Spleen (tissue), 11 donors: ENCODE measurements at regions not wholly inside any gene's neighbourhood (a gene's known extent, or its start where the extent isn't known, plus 50 kb on each side); places are given as distances from the start of the nearest gene placed in this dataset.

Experiments used
- DNase-seq: peaks from one replicate; pipeline ENCODE4 v3.0.0-alpha.2; 2020
- H3K27ac ChIP-seq, 8 donors: fragments of 200-600 bp; sonication (generic) in 7 of 8; 1 replicate in 4 of 8; 2 replicates in 4 of 8; pipeline versions ENCODE4 v1.5.0 to v1.8.0; 2016 to 2021; ENCODE audit warnings: inconsistent platforms in 4 of 8, mild to moderate bottlenecking in 4 of 8, moderate library complexity in 1 of 8
- H3K27me3 ChIP-seq, 7 donors: fragments of 200-600 bp; sonication (generic) in 6 of 7; replicated peaks in 1 of 7; 1 replicate in 4 of 7; 2 replicates in 3 of 7; pipeline versions ENCODE4 v1.5.0 to v1.8.0; 2016 to 2021; ENCODE audit warnings: inconsistent platforms in 3 of 7, mild to moderate bottlenecking in 1 of 7
- H3K36me3 ChIP-seq, 6 donors: fragments of 200-600 bp; sonication (generic) in 5 of 6; 1 replicate in 4 of 6; 2 replicates in 2 of 6; pipeline versions ENCODE4 v1.5.0 to v1.8.0; 2016 to 2021; ENCODE audit warnings: inconsistent platforms in 2 of 6
- H3K4me1 ChIP-seq, 6 donors: fragments of 200-600 bp; sonication (generic) in 5 of 6; 1 replicate in 3 of 6; 2 replicates in 3 of 6; pipeline versions ENCODE4 v1.5.0 to v1.8.0; 2016 to 2021; ENCODE audit warnings: inconsistent platforms in 3 of 6
- H3K4me3 ChIP-seq, 8 donors: fragments of 200-600 bp; sonication (generic) in 7 of 8; 1 replicate in 4 of 8; 2 replicates in 4 of 8; pipeline versions ENCODE4 v1.5.0 to v1.8.0; 2016 to 2021; ENCODE audit warnings: inconsistent platforms in 4 of 8, mild to moderate bottlenecking in 4 of 8, moderate library complexity in 2 of 8
- H3K9me3 ChIP-seq, 8 donors: fragments of 200-600 bp; sonication (generic) in 7 of 8; 1 replicate in 4 of 8; 2 replicates in 4 of 8; pipeline versions ENCODE4 v1.5.0 to v1.8.0; 2016 to 2021; ENCODE audit warnings: inconsistent platforms in 4 of 8
- CTCF ChIP-seq, 11 experiments: fragments of 200-600 bp in 7 of 11; fragments of 450-650 bp in 4 of 11; sonication (generic) in 4 of 11; IDR thresholded peaks in 8 of 11; conservative IDR thresholded peaks in 3 of 11; 1 replicate in 7 of 11; 2 replicates in 4 of 11; pipeline versions ENCODE4 v1.4.0 to v1.8.0; 2016 to 2021; ENCODE audit warnings: antibody characterized with exemption in 11 of 11, inconsistent platforms in 4 of 11, mild to moderate bottlenecking in 1 of 11
- POLR2A ChIP-seq, 3 donors: fragments of 450-650 bp; IDR thresholded peaks; one replicate each; pipeline ENCODE4 v1.5.1; 2017; ENCODE audit warnings: antibody characterized with exemption in 3 of 3, mild to moderate bottlenecking in 1 of 3
- POLR2AphosphoS5 ChIP-seq, 3 donors: sonication (generic); formaldehyde crosslinking; IDR thresholded peaks; one replicate each; pipeline ENCODE4 v1.5.1; 2017; ENCODE audit warnings: antibody characterized with exemption in 3 of 3
- WGBS, 5 donors: extraction: QIAGEN DNeasy Blood & Tissue Kit in 3 of 5; methylation state at CpG; one replicate each; pipeline versions ENCODE4 v1.1.5 to v1.1.7; 2013 to 2018; 5-methylcytosine and 5-hydroxymethylcytosine counted together
- intact Hi-C: fragments of 100-400 bp; cut with DNase I; formaldehyde crosslinking; loops from one replicate; pipeline ENCODE4 v1.15.0; 2023; ENCODE audit warnings: low total_unique reads
- donor health status: healthy with polysubstance abuse.
- donor health status: DM: no; HTN: no; CAD: no; lungs with moderate emphysema.
- donor health status: DM: no; HTN: no; CAD: no.
- donor health status: Bipolar disorder and iron deficiency.
- donor health status: healthy.
- donor health status: DM: no; HTN: no; CAD: no.
- donor health status: DM: yes; HTN: yes; CAD: no.

- 83 to 96% (median 85%) methylated on average over 4 of the region's 4 CpGs for WGBS, 5 donors
- H3K4me3 ChIP-seq: no peak overlapping the region
- no peaks in the 10 kb centered on the region for H3K36me3 ChIP-seq
- peaks cover 0 to 25% (median 6%) of the 10 kb centered on the region in 6 donors for H3K4me1 ChIP-seq
- H3K27ac ChIP-seq: no peak overlapping the region
- intact Hi-C loops: no loop called here
- H3K9me3 ChIP-seq: no peaks in the 10 kb centered on the region
- TF ChIP-seq CTCF (IDR thresholded peaks at IDR 0.05 in 8 of 11, conservative IDR thresholded peaks at IDR 0.05 in 3 of 11): no peak
- TF ChIP-seq POLR2A (IDR thresholded peaks at IDR 0.05): no peak
- TF ChIP-seq POLR2AphosphoS5 (IDR thresholded peaks at IDR 0.05): no peak
- no peak for DNase-seq
- peaks cover 0 to 4% (median 0%) of the 10 kb centered on the region in 7 donors for H3K27me3 ChIP-seq
Observed at GRCh38 chr3:72041076-72041475, 256.1 kb upstream of the PROK2 start.

DNA sequence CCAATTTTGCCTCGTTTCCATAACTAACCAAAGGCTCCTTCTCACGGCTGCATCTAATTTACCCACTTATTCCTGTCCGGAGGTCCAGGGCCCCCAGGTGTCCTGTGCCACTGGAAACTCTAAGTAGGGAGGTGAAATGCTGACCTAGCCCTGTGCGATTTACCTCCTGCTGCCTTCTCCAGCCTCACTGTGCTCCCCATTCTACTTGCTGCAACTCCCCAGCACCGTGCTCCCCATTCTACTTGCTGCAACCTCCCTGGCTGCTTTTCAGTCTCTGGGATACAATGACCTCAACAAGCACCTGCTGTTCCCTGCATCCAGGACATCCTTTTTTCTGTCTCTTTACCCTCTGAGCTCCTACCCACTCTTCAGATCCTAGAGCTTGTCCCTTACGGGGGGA, 254.7 kb upstream of the PROK2 start:
- Histone ChIP-seq H3K4me3 (no peak overlapping the region), H3K4me1 (peaks cover 0 to 25% (median 6%) of the 10 kb centered on the region in 6 donors), H3K27me3 (peaks cover 0 to 4% (median 0%) of the 10 kb centered on the region in 7 donors), H3K27ac (no peak overlapping the region), H3K36me3 (no peaks in the 10 kb centered on the region), H3K9me3 (no peaks in the 10 kb centered on the region)
- DNase-seq: no peak
- TF ChIP-seq POLR2AphosphoS5 (IDR thresholded peaks at IDR 0.05) (no peak), POLR2A (IDR thresholded peaks at IDR 0.05) (no peak), CTCF (IDR thresholded peaks at IDR 0.05 in 8 of 11, conservative IDR thresholded peaks at IDR 0.05 in 3 of 11) (no peak)
- WGBS, 5 donors: 80 to 97% (median 94%) methylated on average over 6 of the region's 6 CpGs
- intact Hi-C loops: no loop called here

GRCh38 chr3:72036899-72037298, 252.0 kb upstream of the PROK2 start:
- TF ChIP-seq POLR2A (IDR thresholded peaks at IDR 0.05) (no peak), CTCF (IDR thresholded peaks at IDR 0.05 in 8 of 11, conservative IDR thresholded peaks at IDR 0.05 in 3 of 11) (no peak), POLR2AphosphoS5 (IDR thresholded peaks at IDR 0.05) (no peak)
- H3K9me3 ChIP-seq: no peaks in the 10 kb centered on the region
- no peaks in the 10 kb centered on the region for H3K36me3 ChIP-seq
- peaks cover 0 to 17% (median 7%) of the 10 kb centered on the region in 6 donors for H3K4me1 ChIP-seq
- intact Hi-C loops: no loop called here
- H3K27ac ChIP-seq: no peak overlapping the region
- no peak overlapping the region for H3K4me3 ChIP-seq
- 53 to 74% (median 61%) methylated on average over 1 of the region's 1 CpG for WGBS, 5 donors
- H3K27me3 ChIP-seq: peaks cover 0 to 4% (median 0%) of the 10 kb centered on the region in 7 donors
- DNase-seq: no peak

- WGBS, 5 donors: 87 to 90% (median 89%) methylated on average over 3 of the region's 3 CpGs
- intact Hi-C loops: no loop called here
- no peaks in the 10 kb centered on the region for H3K36me3 ChIP-seq
- TF ChIP-seq POLR2AphosphoS5 (IDR thresholded peaks at IDR 0.05) (no peak), CTCF (IDR thresholded peaks at IDR 0.05 in 8 of 11, conservative IDR thresholded peaks at IDR 0.05 in 3 of 11) (no peak), POLR2A (IDR thresholded peaks at IDR 0.05) (no peak)
- H3K27ac ChIP-seq: no peak overlapping the region
- DNase-seq: no peak
- peaks cover 0 to 28% (median 12%) of the 10 kb centered on the region in 6 donors for H3K4me1 ChIP-seq
- H3K27me3 ChIP-seq: no peaks in the 10 kb centered on the region
- H3K9me3 ChIP-seq: no peaks in the 10 kb centered on the region
- H3K4me3 ChIP-seq: no peak overlapping the region
Observed at GRCh38 chr3:72035606-72036005, 250.7 kb upstream of the PROK2 start.
